ENCODE measurements at regions not wholly inside any gene's neighbourhood (a gene's known extent, or its start where the extent isn't known, plus 50 kb on each side); places are given as distances from the start of the nearest gene placed in this dataset.

DNA sequence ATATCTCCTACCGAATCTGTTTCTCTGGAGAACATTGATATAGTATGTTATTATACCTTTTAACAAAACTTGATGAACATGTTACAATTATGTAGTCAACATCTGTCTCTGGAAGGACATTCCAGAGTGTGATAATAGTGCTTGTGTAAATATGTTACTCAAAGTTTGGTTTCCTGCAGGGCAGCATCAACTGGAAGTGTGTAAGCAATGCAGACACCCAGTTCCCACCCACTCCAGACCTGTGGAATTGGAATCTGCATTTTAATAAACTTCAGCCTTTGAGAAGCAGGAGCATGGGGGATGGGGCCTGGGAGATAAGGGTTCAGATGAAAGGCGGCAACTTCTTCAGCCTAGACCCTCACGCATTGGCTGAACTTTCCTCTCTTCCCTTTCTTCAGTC, 398.9 kb downstream of the RND3 start:
- no peak for DNase-seq
- in situ Hi-C loops (cut with MboI; ENCODE audit: low pct_ligation_motif_present in 1 of 4, low pct_unique_long_range_greater_than_20kb in 1 of 4, low sequenced_read_pairs in 3 of 4), result no loop called here
- TF ChIP-seq POLR2A (IDR thresholded peaks at IDR 0.05) (no peak), EP300 (IDR thresholded peaks at IDR 0.05; ENCODE audit: low read depth) (no peak), POLR2AphosphoS5 (IDR thresholded peaks at IDR 0.05) (no peak)
- TF ChIP-seq, protein P1, sequence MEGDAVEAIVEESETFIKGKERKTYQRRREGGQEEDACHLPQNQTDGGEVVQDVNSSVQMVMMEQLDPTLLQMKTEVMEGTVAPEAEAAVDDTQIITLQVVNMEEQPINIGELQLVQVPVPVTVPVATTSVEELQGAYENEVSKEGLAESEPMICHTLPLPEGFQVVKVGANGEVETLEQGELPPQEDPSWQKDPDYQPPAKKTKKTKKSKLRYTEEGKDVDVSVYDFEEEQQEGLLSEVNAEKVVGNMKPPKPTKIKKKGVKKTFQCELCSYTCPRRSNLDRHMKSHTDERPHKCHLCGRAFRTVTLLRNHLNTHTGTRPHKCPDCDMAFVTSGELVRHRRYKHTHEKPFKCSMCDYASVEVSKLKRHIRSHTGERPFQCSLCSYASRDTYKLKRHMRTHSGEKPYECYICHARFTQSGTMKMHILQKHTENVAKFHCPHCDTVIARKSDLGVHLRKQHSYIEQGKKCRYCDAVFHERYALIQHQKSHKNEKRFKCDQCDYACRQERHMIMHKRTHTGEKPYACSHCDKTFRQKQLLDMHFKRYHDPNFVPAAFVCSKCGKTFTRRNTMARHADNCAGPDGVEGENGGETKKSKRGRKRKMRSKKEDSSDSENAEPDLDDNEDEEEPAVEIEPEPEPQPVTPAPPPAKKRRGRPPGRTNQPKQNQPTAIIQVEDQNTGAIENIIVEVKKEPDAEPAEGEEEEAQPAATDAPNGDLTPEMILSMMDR (IDR thresholded peaks at IDR 0.05), result no peak

DNA sequence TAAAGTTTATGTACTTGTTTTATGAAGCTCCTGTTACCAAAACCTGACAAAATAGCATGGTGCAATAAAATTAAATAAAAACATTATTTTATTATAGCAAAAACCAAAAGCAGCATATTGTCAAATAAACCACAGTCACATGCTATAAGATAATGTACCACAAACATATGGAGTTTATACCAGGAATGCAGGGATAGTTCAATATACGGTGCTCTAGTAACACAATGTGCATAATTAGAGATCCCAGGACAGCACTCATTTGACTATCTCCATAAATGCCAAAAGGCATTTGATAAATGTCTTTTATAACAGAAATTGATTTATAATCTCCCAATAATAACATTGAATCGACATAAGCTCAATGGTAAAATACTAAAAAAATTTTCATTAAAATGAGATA, 402.0 kb downstream of the RND3 start:
- WGBS, 2 donors (ENCODE audit: low coverage in 1 of 2), result 92 to 97% methylated on average over 2 of the region's 2 CpGs
- no peaks in the 10 kb centered on the region for H3K36me3 ChIP-seq
- H3K4me1 ChIP-seq, result no peaks in the 10 kb centered on the region
- no peak overlapping the region for H3K4me3 ChIP-seq
- in situ Hi-C loops (cut with MboI; ENCODE audit: low pct_ligation_motif_present in 1 of 4, low pct_unique_long_range_greater_than_20kb in 1 of 4, low sequenced_read_pairs in 3 of 4) (no loop called here), intact Hi-C loops (cut with DNase I; ENCODE audit: low total_unique reads) (no loop called here)
- no peak for TF ChIP-seq POLR2AphosphoS5 (IDR thresholded peaks at IDR 0.05)
- TF ChIP-seq, protein P1 (IDR thresholded peaks at IDR 0.05), result no peak
- no peak for DNase-seq
- no peaks in the 10 kb centered on the region for H3K27me3 ChIP-seq
- H3K27ac ChIP-seq, result no peak overlapping the region
- peaks cover 0 to 4% of the 10 kb centered on the region in 2 donors for H3K9me3 ChIP-seq

More for the DNA sequence above, 398.9 kb downstream of the RND3 start:
- no peaks in the 10 kb centered on the region for H3K27me3 ChIP-seq
- peaks cover 0 to 4% of the 10 kb centered on the region in 2 donors for H3K9me3 ChIP-seq
- no peak overlapping the region for H3K27ac ChIP-seq
- no peaks in the 10 kb centered on the region for H3K4me1 ChIP-seq
- intact Hi-C loops (cut with DNase I; ENCODE audit: low total_unique reads), result no loop called here
- H3K4me3 ChIP-seq, result no peak overlapping the region
- 67 to 85% methylated on average over 1 to 3 of the region's 3 CpGs for WGBS, 2 donors (ENCODE audit: low coverage in 1 of 2)
- no peaks in the 10 kb centered on the region for H3K36me3 ChIP-seq

DNA sequence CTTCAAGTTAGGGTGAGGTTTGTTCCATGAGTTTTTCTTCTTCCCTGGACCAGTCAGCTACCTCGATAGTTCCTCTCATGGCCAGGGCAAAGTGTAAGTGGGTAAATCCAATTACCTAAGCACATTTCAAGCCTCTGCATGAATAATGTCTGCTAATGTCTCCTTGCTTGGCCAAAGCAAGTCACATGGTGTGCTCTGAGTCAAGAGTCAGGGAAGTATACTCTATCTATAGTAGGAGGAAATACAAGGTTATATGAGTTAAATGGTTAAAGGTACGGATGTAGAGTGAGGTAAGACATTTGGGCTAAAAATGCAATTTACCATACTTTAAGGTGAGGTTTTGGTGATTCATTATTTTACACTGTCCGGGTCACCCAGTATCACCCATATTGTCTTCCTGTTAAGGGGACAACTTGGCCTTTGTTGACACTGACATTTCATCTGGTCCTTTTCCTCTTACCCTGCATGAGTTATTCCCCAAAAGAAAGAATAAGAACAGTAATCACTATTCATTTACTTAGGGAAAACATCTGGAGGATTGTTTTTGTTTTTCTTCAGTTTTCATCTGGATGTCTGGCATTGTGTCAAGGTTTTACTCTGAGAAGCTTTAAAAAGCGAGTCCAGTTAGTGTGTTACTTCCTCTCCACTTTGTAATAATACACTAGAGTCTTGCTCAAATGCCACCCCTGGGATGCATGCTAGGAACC, 405.5 kb downstream of the RND3 start:
- H3K4me1 ChIP-seq, result no peaks in the 10 kb centered on the region
- H3K9me3 ChIP-seq, result peaks cover 0 to 4% of the 10 kb centered on the region in 2 donors
- 68 to 76% methylated on average over 4 of the region's 4 CpGs for WGBS, 2 donors (ENCODE audit: low coverage in 1 of 2)
- TF ChIP-seq POLR2A (IDR thresholded peaks at IDR 0.05) (no peak), POLR2AphosphoS5 (IDR thresholded peaks at IDR 0.05) (no peak), EP300 (IDR thresholded peaks at IDR 0.05; ENCODE audit: low read depth) (no peak)
- TF ChIP-seq, protein P1 (IDR thresholded peaks at IDR 0.05), result no peak
- no peaks in the 10 kb centered on the region for H3K36me3 ChIP-seq
- DNase-seq, result no peak
- no peak overlapping the region for H3K27ac ChIP-seq
- H3K4me3 ChIP-seq, result no peak overlapping the region
- in situ Hi-C loops (cut with MboI; ENCODE audit: low pct_ligation_motif_present in 1 of 4, low pct_unique_long_range_greater_than_20kb in 1 of 4, low sequenced_read_pairs in 3 of 4) (no loop called here), intact Hi-C loops (cut with DNase I; ENCODE audit: low total_unique reads) (no loop called here)
- H3K27me3 ChIP-seq, result no peaks in the 10 kb centered on the region

DNA sequence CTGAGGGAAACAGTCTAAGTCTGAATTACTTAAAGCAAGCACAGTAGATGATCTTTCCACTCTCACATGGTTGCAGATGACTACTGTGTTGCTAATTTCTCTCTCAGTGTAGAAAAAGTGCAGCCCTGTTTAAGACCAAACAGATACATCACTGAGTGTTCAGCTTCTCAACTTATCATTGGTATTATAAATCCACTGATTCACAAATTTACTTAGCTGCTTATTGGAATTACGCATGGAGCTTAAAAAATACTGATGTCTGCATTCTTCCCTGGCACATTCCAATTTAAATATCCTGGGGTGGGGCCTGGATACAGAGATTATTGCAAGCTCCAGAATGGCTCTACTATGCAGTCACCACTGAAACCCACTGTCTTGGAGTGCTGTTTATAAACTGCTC, 411.2 kb downstream of the RND3 start:
- DNase-seq, result no peak
- intact Hi-C loops (cut with DNase I; ENCODE audit: low total_unique reads) (no loop called here), in situ Hi-C loops (cut with MboI; ENCODE audit: low pct_ligation_motif_present in 1 of 4, low pct_unique_long_range_greater_than_20kb in 1 of 4, low sequenced_read_pairs in 3 of 4) (no loop called here)
- Histone ChIP-seq H3K27ac (no peak overlapping the region), H3K4me1 (no peaks in the 10 kb centered on the region), H3K4me3 (no peak overlapping the region), H3K36me3 (no peaks in the 10 kb centered on the region), H3K9me3 (no peaks in the 10 kb centered on the region), H3K27me3 (no peaks in the 10 kb centered on the region)
- TF ChIP-seq POLR2AphosphoS5 (IDR thresholded peaks at IDR 0.05), result no peak
- TF ChIP-seq, protein P1 (IDR thresholded peaks at IDR 0.05), result no peak
- no peak for TF ChIP-seq EP300 (IDR thresholded peaks at IDR 0.05; ENCODE audit: low read depth)
- TF ChIP-seq POLR2A (IDR thresholded peaks at IDR 0.05), result no peak
- WGBS, 2 donors (ENCODE audit: low coverage in 1 of 2), result 57 to 83% methylated on average over 1 of the region's 1 CpG
